ENCODE measurements at regions not wholly inside any gene's neighbourhood (a gene's known extent, or its start where the extent isn't known, plus 50 kb on each side); places are given as distances from the start of the nearest gene placed in this dataset.

DNA sequence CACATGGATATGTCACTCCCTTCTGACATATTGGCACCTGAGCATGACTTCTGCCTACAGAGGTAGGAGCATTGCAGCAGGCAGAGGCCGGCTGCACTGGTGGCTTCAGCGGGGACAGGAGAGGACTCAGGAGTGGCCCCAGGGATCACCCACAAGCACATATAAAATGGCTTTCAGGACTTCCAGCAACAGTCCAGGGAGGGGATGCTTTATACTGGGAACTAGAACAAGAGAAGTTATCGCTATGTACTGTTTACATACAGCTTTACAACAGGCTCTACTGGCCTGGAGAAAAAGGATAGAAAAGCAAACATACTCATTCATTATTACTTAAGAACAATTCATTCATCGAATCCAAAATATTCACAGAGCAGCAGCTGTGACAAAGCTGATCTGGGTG lies 337.8 kb downstream of the THBS2 start:
- TF ChIP-seq, protein P1, sequence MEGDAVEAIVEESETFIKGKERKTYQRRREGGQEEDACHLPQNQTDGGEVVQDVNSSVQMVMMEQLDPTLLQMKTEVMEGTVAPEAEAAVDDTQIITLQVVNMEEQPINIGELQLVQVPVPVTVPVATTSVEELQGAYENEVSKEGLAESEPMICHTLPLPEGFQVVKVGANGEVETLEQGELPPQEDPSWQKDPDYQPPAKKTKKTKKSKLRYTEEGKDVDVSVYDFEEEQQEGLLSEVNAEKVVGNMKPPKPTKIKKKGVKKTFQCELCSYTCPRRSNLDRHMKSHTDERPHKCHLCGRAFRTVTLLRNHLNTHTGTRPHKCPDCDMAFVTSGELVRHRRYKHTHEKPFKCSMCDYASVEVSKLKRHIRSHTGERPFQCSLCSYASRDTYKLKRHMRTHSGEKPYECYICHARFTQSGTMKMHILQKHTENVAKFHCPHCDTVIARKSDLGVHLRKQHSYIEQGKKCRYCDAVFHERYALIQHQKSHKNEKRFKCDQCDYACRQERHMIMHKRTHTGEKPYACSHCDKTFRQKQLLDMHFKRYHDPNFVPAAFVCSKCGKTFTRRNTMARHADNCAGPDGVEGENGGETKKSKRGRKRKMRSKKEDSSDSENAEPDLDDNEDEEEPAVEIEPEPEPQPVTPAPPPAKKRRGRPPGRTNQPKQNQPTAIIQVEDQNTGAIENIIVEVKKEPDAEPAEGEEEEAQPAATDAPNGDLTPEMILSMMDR (IDR thresholded peaks at IDR 0.05; ENCODE audit: insufficient read depth, low read depth, low read length) = no peak
- TF ChIP-seq EZH2 (IDR thresholded peaks at IDR 0.05; ENCODE audit: insufficient read depth, low read length) = no peak
